Upper lobe of left lung (tissue), 6 donors: ENCODE measurements at regions not wholly inside any gene's neighbourhood (a gene's known extent, or its start where the extent isn't known, plus 50 kb on each side); places are given as distances from the start of the nearest gene placed in this dataset.
A peak's percentile ranks its signal among the peaks of the same experiment; 100 is the strongest.
"Not testable (repeated sequence)": the region's sequence is repeated elsewhere in the genome, so short reads cannot be mapped to it uniquely, and the experiment has no call there.

Experiments
- ATAC-seq, 2 donors: fragments of 200-7000 bp; cut with Tn5 transposase; one replicate each; pipeline ENCODE4 v1.9.1; 2022; ENCODE audit warnings: mild to moderate bottlenecking in 2 of 2, moderate library complexity in 2 of 2; ENCODE audit not compliant: low FRiP score in 2 of 2
- DNase-seq, 2 donors: peaks; one replicate each; pipeline ENCODE4 v3.0.0-alpha.2; 2019 to 2020
- H3K27ac ChIP-seq, 4 donors: fragments of 200-600 bp; sonication (generic); one replicate each; pipeline ENCODE4 v1.5.1; 2016 to 2019
- H3K27me3 ChIP-seq, 4 donors: fragments of 200-600 bp; sonication (generic); one replicate each; pipeline ENCODE4 v1.5.1; 2017 to 2019
- H3K36me3 ChIP-seq, 4 donors: fragments of 200-600 bp; sonication (generic); one replicate each; pipeline ENCODE4 v1.5.1; 2016 to 2019
- H3K4me1 ChIP-seq, 4 donors: fragments of 200-600 bp; sonication (generic); one replicate each; pipeline ENCODE4 v1.5.1; 2018 to 2019
- H3K4me3 ChIP-seq, 4 donors: fragments of 200-600 bp; sonication (generic); one replicate each; pipeline ENCODE4 v1.5.1; 2017 to 2019; ENCODE audit warnings: mild to moderate bottlenecking in 2 of 4, moderate library complexity in 1 of 4
- H3K9me3 ChIP-seq, 4 donors: fragments of 200-600 bp; sonication (generic); one replicate each; pipeline ENCODE4 v1.5.1; 2018 to 2019
- EP300 ChIP-seq, 4 donors: sonication (generic); formaldehyde crosslinking; IDR thresholded peaks; one replicate each; pipeline ENCODE4 v1.5.1; 2017; ENCODE audit warnings: antibody characterized with exemption in 4 of 4, control low read depth in 2 of 4
- POLR2A ChIP-seq, 4 donors: fragments of 450-650 bp; IDR thresholded peaks; one replicate each; pipeline ENCODE4 v1.5.1; 2016 to 2017; ENCODE audit warnings: antibody characterized with exemption in 4 of 4, mild to moderate bottlenecking in 2 of 4
- POLR2AphosphoS5 ChIP-seq, 2 donors: sonication (generic); formaldehyde crosslinking; IDR thresholded peaks; one replicate each; pipeline ENCODE4 v1.5.1; 2017; ENCODE audit warnings: antibody characterized with exemption in 2 of 2
- WGBS, 2 donors: methylation state at CpG; one replicate each; pipeline ENCODE4 v1.1.5; 2017 to 2018; 5-methylcytosine and 5-hydroxymethylcytosine counted together
- TF ChIP-seq, protein P1 (sequence below), 6 experiments: fragments of 450-650 bp in 4 of 6; fragments of 200-600 bp in 2 of 6; sonication (generic) in 2 of 6; IDR thresholded peaks; one replicate each; pipeline ENCODE4 v1.5.1; 2016 to 2019; ENCODE audit warnings: antibody characterized with exemption in 6 of 6
- donor health status: DM: no; HTN: no; CAD: no; lungs with moderate emphysema.
- donor health status: DM: no; HTN: yes; CAD: no; lungs with severe emphysema.

DNA sequence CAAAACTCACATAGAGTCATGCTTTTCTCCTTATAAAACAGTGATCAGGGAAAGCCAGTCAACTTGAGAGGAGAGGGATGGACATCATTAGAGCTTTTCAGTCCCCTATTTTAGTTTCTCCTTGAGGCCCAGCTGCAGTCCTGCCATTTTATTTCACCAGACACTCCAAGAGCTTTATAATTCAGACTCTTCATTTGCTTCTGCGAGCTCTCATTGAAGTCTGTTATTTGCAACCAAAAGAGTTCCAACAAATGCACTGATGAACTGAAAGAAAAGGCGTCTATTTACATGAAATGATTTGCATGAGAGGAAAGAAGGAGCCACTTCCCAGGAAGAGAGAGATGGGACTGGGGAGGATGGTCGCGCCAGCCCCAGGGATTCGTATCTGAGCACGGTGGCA lies 86.8 kb downstream of the NDUFA12 start:
- Histone ChIP-seq H3K36me3 (no peaks in the 10 kb centered on the region), H3K4me3 (no peak overlapping the region), H3K27me3 (no peaks in the 10 kb centered on the region), H3K27ac (no peak overlapping the region), H3K4me1 (no peaks in the 10 kb centered on the region), H3K9me3 (no peaks in the 10 kb centered on the region)
- 85 to 91% methylated on average over 6 of the region's 6 CpGs for whole genome bisulfite sequencing, 2 donors
- no peak for ATAC-seq
- DNase-seq: no peak
- TF ChIP-seq, protein P1, sequence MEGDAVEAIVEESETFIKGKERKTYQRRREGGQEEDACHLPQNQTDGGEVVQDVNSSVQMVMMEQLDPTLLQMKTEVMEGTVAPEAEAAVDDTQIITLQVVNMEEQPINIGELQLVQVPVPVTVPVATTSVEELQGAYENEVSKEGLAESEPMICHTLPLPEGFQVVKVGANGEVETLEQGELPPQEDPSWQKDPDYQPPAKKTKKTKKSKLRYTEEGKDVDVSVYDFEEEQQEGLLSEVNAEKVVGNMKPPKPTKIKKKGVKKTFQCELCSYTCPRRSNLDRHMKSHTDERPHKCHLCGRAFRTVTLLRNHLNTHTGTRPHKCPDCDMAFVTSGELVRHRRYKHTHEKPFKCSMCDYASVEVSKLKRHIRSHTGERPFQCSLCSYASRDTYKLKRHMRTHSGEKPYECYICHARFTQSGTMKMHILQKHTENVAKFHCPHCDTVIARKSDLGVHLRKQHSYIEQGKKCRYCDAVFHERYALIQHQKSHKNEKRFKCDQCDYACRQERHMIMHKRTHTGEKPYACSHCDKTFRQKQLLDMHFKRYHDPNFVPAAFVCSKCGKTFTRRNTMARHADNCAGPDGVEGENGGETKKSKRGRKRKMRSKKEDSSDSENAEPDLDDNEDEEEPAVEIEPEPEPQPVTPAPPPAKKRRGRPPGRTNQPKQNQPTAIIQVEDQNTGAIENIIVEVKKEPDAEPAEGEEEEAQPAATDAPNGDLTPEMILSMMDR (IDR thresholded peaks at IDR 0.05): no peak
- TF ChIP-seq EP300 (IDR thresholded peaks at IDR 0.05) (no peak), POLR2A (IDR thresholded peaks at IDR 0.05) (no peak), POLR2AphosphoS5 (IDR thresholded peaks at IDR 0.05) (no peak)

DNA sequence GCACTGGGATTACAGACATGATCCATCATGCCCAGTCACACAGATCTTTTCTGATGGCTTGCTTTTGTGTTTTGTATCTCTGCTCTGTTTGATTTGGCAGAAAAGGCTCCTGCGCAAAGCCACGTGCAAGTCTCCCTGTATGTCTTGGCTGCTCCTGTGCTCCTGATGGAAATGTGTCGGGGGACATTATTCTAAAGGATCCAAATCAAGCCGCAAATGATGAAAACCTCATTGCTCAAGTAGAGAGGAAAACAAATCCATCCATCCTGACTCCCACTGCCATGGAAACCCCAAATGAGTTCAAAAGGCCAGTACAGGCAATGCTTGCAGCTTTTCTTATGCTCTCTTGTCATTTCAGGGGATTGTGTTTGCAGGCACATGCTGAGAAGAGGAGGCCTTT lies 93.8 kb downstream of the NDUFA12 start:
- Histone ChIP-seq H3K9me3 (peaks cover 0 to 7% (median 0%) of the 10 kb centered on the region in 4 donors), H3K36me3 (no peaks in the 10 kb centered on the region), H3K4me1 (no peaks in the 10 kb centered on the region), H3K4me3 (no peak overlapping the region), H3K27me3 (no peaks in the 10 kb centered on the region), H3K27ac (no peak overlapping the region)
- 72 to 79% methylated on average over 4 of the region's 4 CpGs for WGBS, 2 donors
- TF ChIP-seq POLR2AphosphoS5 (IDR thresholded peaks at IDR 0.05) (no peak), POLR2A (IDR thresholded peaks at IDR 0.05) (no peak), EP300 (IDR thresholded peaks at IDR 0.05) (no peak)
- TF ChIP-seq, protein P1 (IDR thresholded peaks at IDR 0.05): no peak
- no peak for DNase-seq
- ATAC-seq: no peak

DNA sequence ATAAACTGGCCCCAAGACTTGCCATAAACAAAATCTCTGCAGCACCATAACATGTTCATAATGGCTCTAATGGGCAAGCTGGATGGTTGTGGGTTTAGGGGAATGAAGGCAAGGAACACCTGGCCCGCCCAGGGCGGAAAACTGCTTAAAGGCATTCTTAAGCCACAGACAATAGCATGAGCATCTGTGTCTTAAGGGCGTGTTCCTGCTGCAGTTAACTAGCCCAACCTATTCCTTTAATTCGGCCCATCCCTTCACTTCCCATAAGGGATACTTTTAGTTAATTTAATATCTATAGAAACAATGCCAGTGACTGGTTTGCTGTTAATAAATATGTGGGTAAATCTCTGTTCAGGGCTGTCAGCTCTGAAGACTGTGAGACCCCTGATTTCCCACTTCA lies 97.7 kb downstream of the NDUFA12 start:
- H3K27me3 ChIP-seq, DNase-seq, H3K9me3 ChIP-seq, H3K36me3 ChIP-seq, H3K4me3 ChIP-seq, H3K27ac ChIP-seq, H3K4me1 ChIP-seq, ATAC-seq: not testable (repeated sequence)
- WGBS, 2 donors: 91 to 95% methylated on average over 4 of the region's 4 CpGs

DNA sequence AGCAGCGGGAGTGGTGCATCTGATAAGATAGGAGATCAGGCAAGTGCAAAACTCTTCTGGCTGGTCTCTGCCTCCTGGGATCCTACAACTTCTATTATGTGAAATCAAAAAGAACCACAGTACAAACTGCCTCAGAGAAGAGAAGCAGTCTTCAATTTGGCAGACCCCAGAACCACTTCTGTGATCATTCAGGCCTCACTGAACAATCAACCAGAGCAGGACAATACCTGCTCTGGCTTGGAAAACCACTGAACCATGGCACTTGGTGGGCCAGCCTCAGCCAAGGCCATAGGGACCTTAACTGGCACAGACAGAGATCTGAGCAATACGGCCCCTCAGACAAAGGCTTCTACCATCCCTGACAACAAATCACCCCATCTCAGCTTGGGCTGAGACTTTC lies 103.0 kb downstream of the NDUFA12 start:
- H3K36me3 ChIP-seq: no peaks in the 10 kb centered on the region
- peaks cover 0 to 4% (median 0%) of the 10 kb centered on the region in 4 donors for H3K9me3 ChIP-seq
- ATAC-seq (no peak), DNase-seq (no peak)
- no peaks in the 10 kb centered on the region for H3K4me1 ChIP-seq
- 73 to 78% methylated on average over 1 to 2 of the region's 2 CpGs for whole genome bisulfite sequencing, 2 donors
- TF ChIP-seq EP300 (IDR thresholded peaks at IDR 0.05) (no peak), POLR2AphosphoS5 (IDR thresholded peaks at IDR 0.05) (no peak), POLR2A (IDR thresholded peaks at IDR 0.05) (no peak)
- TF ChIP-seq, protein P1 (IDR thresholded peaks at IDR 0.05): no peak
- H3K27ac ChIP-seq: no peak overlapping the region
- no peaks in the 10 kb centered on the region for H3K27me3 ChIP-seq
- no peak overlapping the region for H3K4me3 ChIP-seq

DNA sequence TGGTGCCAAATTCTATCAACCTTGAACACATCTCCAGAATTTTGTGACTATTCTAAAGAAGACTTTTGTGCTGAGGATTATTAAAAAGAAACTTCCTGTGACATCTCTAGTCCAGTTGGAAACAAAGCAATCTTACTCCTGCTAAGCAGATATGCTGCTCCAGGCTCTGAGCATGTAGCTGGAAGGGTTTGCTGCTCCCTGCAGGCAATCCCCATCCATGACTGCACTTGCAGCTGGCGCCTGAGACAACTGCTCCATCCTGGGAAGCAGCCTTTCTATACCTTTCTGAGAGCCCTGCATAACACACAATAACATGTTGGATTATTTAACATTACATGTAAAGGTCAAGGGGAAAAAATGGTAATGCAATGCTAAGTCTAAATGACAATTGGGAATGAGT lies 105.1 kb downstream of the NDUFA12 start:
- no peak for DNase-seq
- H3K4me1 ChIP-seq: no peaks in the 10 kb centered on the region
- WGBS, 2 donors: 82 to 100% methylated on average over 1 of the region's 1 CpG
- no peaks in the 10 kb centered on the region for H3K9me3 ChIP-seq
- no peaks in the 10 kb centered on the region for H3K36me3 ChIP-seq
- H3K4me3 ChIP-seq: no peak overlapping the region
- H3K27ac ChIP-seq: no peak overlapping the region
- H3K27me3 ChIP-seq: no peaks in the 10 kb centered on the region
- TF ChIP-seq POLR2AphosphoS5 (IDR thresholded peaks at IDR 0.05) (no peak), POLR2A (IDR thresholded peaks at IDR 0.05) (no peak)
- TF ChIP-seq, protein P1 (IDR thresholded peaks at IDR 0.05): peak in 1 of 6 experiments; percentile 11
- no peak for ATAC-seq
